ENCODE measurements at regions not wholly inside any gene's neighbourhood (a gene's known extent, or its start where the extent isn't known, plus 50 kb on each side); places are given as distances from the start of the nearest gene placed in this dataset.

GRCh38 chr4:58144721-58145120 is 1034.5 kb upstream of the IGFBP7 start:
- TF ChIP-seq ISL1 (CRISPR knock-in tag; IDR thresholded peaks at IDR 0.05) (no peak), ZFP3 (CRISPR knock-in tag; IDR thresholded peaks at IDR 0.05) (no peak), BACH2 (CRISPR knock-in tag; IDR thresholded peaks at IDR 0.05; ENCODE audit: borderline replicate concordance) (no peak), POU6F1 (CRISPR knock-in tag; IDR thresholded peaks at IDR 0.05; ENCODE audit: borderline replicate concordance, low read depth) (no peak), CSDC2 (CRISPR knock-in tag; IDR thresholded peaks at IDR 0.05) (no peak), TCF4 (CRISPR knock-in tag; IDR thresholded peaks at IDR 0.05; ENCODE audit: borderline replicate concordance) (no peak), CREB5 (CRISPR knock-in tag; IDR thresholded peaks at IDR 0.05; ENCODE audit: low read depth) (no peak), ZC3H10 (CRISPR knock-in tag; IDR thresholded peaks at IDR 0.05) (no peak), ARNTL (CRISPR knock-in tag; IDR thresholded peaks at IDR 0.05; ENCODE audit: borderline replicate concordance, low read depth) (no peak), OSR1 (CRISPR knock-in tag; IDR thresholded peaks at IDR 0.05) (no peak), ZNF565 (CRISPR knock-in tag; conservative IDR thresholded peaks at IDR 0.05; ENCODE audit: low read depth) (no peak), ZFP30 (CRISPR knock-in tag; IDR thresholded peaks at IDR 0.05) (no peak)

All from SK-N-SH treated with all-trans-retinoic acid at 6 μM for 48 hours (cell line).